H1 (cell line): ENCODE measurements at regions not wholly inside any gene's neighbourhood (a gene's known extent, or its start where the extent isn't known, plus 50 kb on each side); places are given as distances from the start of the nearest gene placed in this dataset.

Source experiments
- CTCF ChIA-PET: fragments of 300-600 bp; sonication (Branson Sonifier 250); formaldehyde crosslinking; loops from one replicate; lab custom pipeline; 2021; ENCODE audit not compliant: partially characterized antibody; lab: Charles Lee
- POLR2A ChIA-PET: fragments of 300-600 bp; sonication (Branson Sonifier 250); formaldehyde crosslinking; loops from one replicate; lab custom pipeline; 2021; ENCODE audit warnings: inconsistent platforms; ENCODE audit not compliant: partially characterized antibody; lab: Charles Lee
- DNase-seq, 2 experiments: peaks; one replicate each; pipeline versions ENCODE4 v3.0.0 to v3.0.0-alpha.2; 2010 to 2022; ENCODE audit warnings: low spot score in 2 of 2, low read depth in 1 of 2, mixed read lengths in 1 of 2
- FAIRE-seq: peaks from 2 replicates; lab custom pipeline; 2011; peaks lifted over from hg19 to GRCh38; lab: Jason Lieb, UNC
- H2AFZ ChIP-seq: 2 replicates; pipeline ENCODE4 v1.8.1; 2012; ENCODE audit warnings: low read length, inconsistent platforms
- H2AK5ac ChIP-seq: 2 replicates; pipeline ENCODE4 v1.6.1; 2013; ENCODE audit warnings: low read depth, low read length
- H2BK120ac ChIP-seq: replicated peaks from 2 replicates; pipeline ENCODE3; 2013; ENCODE audit warnings: low read depth, low read length, inconsistent platforms
- H2BK12ac ChIP-seq: 2 replicates; pipeline ENCODE4 v1.6.1; 2013; ENCODE audit warnings: low read depth, low read length
- H2BK15ac ChIP-seq: 2 replicates; pipeline ENCODE4 v1.6.1; 2013; ENCODE audit warnings: low read length
- H2BK20ac ChIP-seq: 2 replicates; pipeline ENCODE4 v1.6.1; 2013; ENCODE audit warnings: low read length
- H2BK5ac ChIP-seq: 2 replicates; pipeline ENCODE4 v1.6.1; 2013; ENCODE audit warnings: low read depth, low read length
- H3K14ac ChIP-seq: 2 replicates; pipeline ENCODE4 v1.6.1; 2013; ENCODE audit warnings: inconsistent platforms; ENCODE audit not compliant: insufficient read length
- H3K18ac ChIP-seq: 2 replicates; pipeline ENCODE4 v1.6.1; 2013; ENCODE audit warnings: low read length; ENCODE audit errors: extremely low read depth
- H3K23ac ChIP-seq: 2 replicates; pipeline ENCODE4 v1.6.1; 2013; ENCODE audit warnings: inconsistent platforms; ENCODE audit not compliant: insufficient read length
- H3K23me2 ChIP-seq: 2 replicates; pipeline ENCODE4 v1.6.1; 2013; ENCODE audit warnings: low read depth, low read length
- H3K27ac ChIP-seq: 2 replicates; pipeline ENCODE4 v1.6.1; 2011; ENCODE audit warnings: low read depth, low read length, inconsistent platforms
- H3K27me3 ChIP-seq, 4 experiments: replicated peaks in 1 of 4; 1 replicate in 1 of 4; 2 replicates in 3 of 4; pipeline versions ENCODE4 v1.6.1 to v1.8.1; 2011 to 2013; ENCODE audit warnings: low read length in 3 of 4, mild to moderate bottlenecking in 3 of 4, inconsistent platforms in 2 of 4, mixed read lengths in 2 of 4, moderate library complexity in 1 of 4; ENCODE audit not compliant: control insufficient read depth in 3 of 4, insufficient read depth in 3 of 4; ENCODE audit errors: extremely low read depth in 1 of 4
- H3K36me3 ChIP-seq, 4 experiments: 2 replicates each; pipeline versions ENCODE4 v1.6.1 to v1.8.1; 2011 to 2013; ENCODE audit warnings: mild to moderate bottlenecking in 4 of 4, low read length in 3 of 4, moderate library complexity in 2 of 4, control low read depth in 1 of 4, inconsistent platforms in 1 of 4; ENCODE audit not compliant: insufficient read depth in 4 of 4, control insufficient read depth in 2 of 4
- H3K4ac ChIP-seq: replicated peaks from 2 replicates; pipeline ENCODE3; 2013; ENCODE audit warnings: low read length, low read depth, mixed read lengths, inconsistent platforms; ENCODE audit not compliant: insufficient read length
- H3K4me1 ChIP-seq, 4 experiments: replicated peaks in 1 of 4; 1 replicate in 1 of 4; 2 replicates in 3 of 4; pipeline versions ENCODE4 v1.6.1 to v1.8.1; 2011 to 2013; ENCODE audit warnings: low read length in 3 of 4, inconsistent platforms in 2 of 4, mixed read lengths in 1 of 4; ENCODE audit not compliant: insufficient read depth in 4 of 4, control insufficient read depth in 3 of 4
- H3K4me2 ChIP-seq, 2 experiments: 2 replicates each; pipeline versions ENCODE4 v1.6.1 to v1.8.1; 2011 to 2013; ENCODE audit warnings: low read depth in 2 of 2, low read length in 2 of 2, control low read depth in 1 of 2, inconsistent platforms in 1 of 2, mild to moderate bottlenecking in 1 of 2; ENCODE audit not compliant: insufficient read depth in 1 of 2
- H3K4me3 ChIP-seq, 4 experiments: fragments of 200-600, 300-600 bp in 1 of 4; sonication (generic), shearing (Covaris generic), sonication (Bioruptor Twin) in 1 of 4; 2 replicates each; pipeline versions ENCODE4 v1.5.1 to v1.8.1; 2011 to 2016; ENCODE audit warnings: low read length in 4 of 4, low read depth in 3 of 4, control low read depth in 2 of 4, inconsistent platforms in 2 of 4, mild to moderate bottlenecking in 2 of 4, mixed read lengths in 1 of 4, moderate library complexity in 1 of 4; ENCODE audit not compliant: insufficient read depth in 2 of 4; ENCODE audit errors: extremely low read depth in 1 of 4
- H3K56ac ChIP-seq: replicated peaks from 2 replicates; pipeline ENCODE3; 2013; ENCODE audit warnings: low read depth, mild to moderate bottlenecking, mixed read lengths, low read length, inconsistent platforms; ENCODE audit not compliant: insufficient read length
- H3K79me1 ChIP-seq: 2 replicates; pipeline ENCODE4 v1.6.1; 2013; ENCODE audit warnings: low read depth, low read length, control low read depth
- H3K79me2 ChIP-seq, 2 experiments: 2 replicates each; pipeline versions ENCODE4 v1.6.1 to v1.8.1; 2012 to 2013; ENCODE audit warnings: low read length in 2 of 2, mild to moderate bottlenecking in 2 of 2, inconsistent platforms in 1 of 2; ENCODE audit not compliant: insufficient read depth in 2 of 2, control insufficient read depth in 1 of 2
- H3K9ac ChIP-seq, 4 experiments: replicated peaks in 1 of 4; 1 replicate in 1 of 4; 2 replicates in 3 of 4; pipeline versions ENCODE4 v1.6.1 to v1.8.1; 2011 to 2013; ENCODE audit warnings: low read depth in 3 of 4, low read length in 3 of 4, control low read depth in 2 of 4, mild to moderate bottlenecking in 2 of 4, moderate library complexity in 2 of 4, inconsistent platforms in 1 of 4; ENCODE audit errors: extremely low read depth in 1 of 4
- H3K9me3 ChIP-seq, 2 experiments: 2 replicates each; pipeline versions ENCODE4 v1.6.1 to v1.8.1; 2012 to 2013; ENCODE audit warnings: mild to moderate bottlenecking in 2 of 2, moderate library complexity in 2 of 2, control low read depth in 1 of 2, inconsistent platforms in 1 of 2, low read depth in 1 of 2, low read length in 1 of 2, mixed read lengths in 1 of 2; ENCODE audit not compliant: insufficient read depth in 2 of 2
- H4K20me1 ChIP-seq, 2 experiments: replicated peaks in 1 of 2; 2 replicates each; pipeline versions ENCODE3 to v1.8.1; 2011 to 2013; ENCODE audit warnings: inconsistent platforms in 2 of 2, low read length in 2 of 2, mild to moderate bottlenecking in 1 of 2; ENCODE audit not compliant: insufficient read depth in 2 of 2, control insufficient read depth in 1 of 2
- H4K5ac ChIP-seq: 2 replicates; pipeline ENCODE4 v1.6.1; 2013; ENCODE audit warnings: low read length, low read depth, mixed read lengths, inconsistent platforms; ENCODE audit not compliant: insufficient read length
- H4K8ac ChIP-seq: 2 replicates; pipeline ENCODE4 v1.8.0; 2013; ENCODE audit warnings: mild to moderate bottlenecking, moderate library complexity, low read length, inconsistent platforms; ENCODE audit not compliant: insufficient read depth; ENCODE audit errors: extremely low read depth
- H4K91ac ChIP-seq: replicated peaks from 2 replicates; pipeline ENCODE3; 2013; ENCODE audit warnings: low read length, mixed read lengths, inconsistent platforms; ENCODE audit not compliant: insufficient read length
- CTBP2 ChIP-seq: IDR thresholded peaks from 2 replicates; pipeline ENCODE4 v1.7.0; 2011; ENCODE audit warnings: borderline replicate concordance, mild to moderate bottlenecking, moderate library complexity, mixed read lengths, low read length; ENCODE audit not compliant: insufficient read depth, insufficient read length
- HDAC6 ChIP-seq: IDR thresholded peaks from one replicate; pipeline ENCODE4 v1.7.1; 2012; ENCODE audit warnings: low read depth, mild to moderate bottlenecking, inconsistent platforms, low read length, moderate library complexity
- SIN3A ChIP-seq, 2 experiments: IDR thresholded peaks in 1 of 2; conservative IDR thresholded peaks in 1 of 2; 2 replicates each; pipeline ENCODE4 v1.6.1; 2011 to 2012; ENCODE audit warnings: low read length in 2 of 2, improper control_type of control experiment in 1 of 2, low read depth in 1 of 2, mild to moderate bottlenecking in 1 of 2
- TBP ChIP-seq: IDR thresholded peaks from 2 replicates; pipeline ENCODE4 v1.6.1; 2011; ENCODE audit warnings: low read depth, low read length, improper control_type of control experiment
- WGBS, 2 experiments: shearing (Covaris generic) in 1 of 2; methylation state at CpG; one replicate each; pipeline versions ENCODE4 v1.1.6 to v1.1.7; 2013 to 2015; ENCODE audit warnings: low lambda C conversion rate in 2 of 2, mixed read lengths in 2 of 2, inconsistent platforms in 1 of 2, low coverage in 1 of 2, missing lambda C conversion rate in 1 of 2; ENCODE audit not compliant: insufficient replicate concordance in 2 of 2, insufficient coverage in 1 of 2, insufficient read length in 1 of 2; ENCODE audit errors: extremely low coverage in 1 of 2, missing lambda C conversion rate in 1 of 2; 5-methylcytosine and 5-hydroxymethylcytosine counted together

DNA sequence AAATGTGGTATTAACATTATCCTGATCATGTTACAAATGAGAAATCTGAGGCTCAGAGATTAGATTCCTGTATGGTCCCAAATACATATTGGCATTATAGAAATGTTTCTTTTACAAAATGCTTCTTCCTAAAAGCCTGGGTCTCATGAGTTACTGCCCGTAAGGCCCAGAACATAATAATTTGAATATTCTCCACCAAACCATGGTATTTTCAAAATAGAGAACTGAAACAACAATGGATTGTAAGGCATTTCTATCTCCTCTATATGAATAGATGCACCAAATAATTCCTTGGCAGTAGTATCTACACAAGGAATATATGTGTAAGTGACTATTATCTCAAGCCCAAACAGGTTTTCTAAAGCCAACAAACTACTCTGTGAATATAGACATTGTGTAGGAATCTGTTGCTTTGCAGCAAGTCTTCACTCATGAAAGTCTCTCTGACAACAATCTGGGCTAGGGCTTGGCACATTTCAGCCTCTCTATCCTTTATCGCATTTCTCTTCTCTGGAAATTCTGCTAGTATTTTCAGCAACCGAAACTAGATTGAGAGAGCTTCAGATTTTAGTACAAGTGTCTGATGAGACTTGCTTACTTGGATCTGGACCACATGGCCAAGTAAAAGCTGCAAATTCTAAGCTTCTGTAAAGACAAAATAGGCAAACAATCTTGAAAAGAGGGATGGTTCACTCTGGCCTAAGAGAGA lies 112.8 kb upstream of the ARHGAP20 start:
- no peak overlapping the region for H2BK120ac ChIP-seq
- no peaks in the 10 kb centered on the region for H4K20me1 ChIP-seq
- no peak overlapping the region for H3K9ac ChIP-seq
- H2AFZ ChIP-seq, result no peak overlapping the region
- no peaks in the 10 kb centered on the region for H3K79me1 ChIP-seq
- H3K4me2 ChIP-seq, result no peak overlapping the region
- no peaks in the 10 kb centered on the region for H3K9me3 ChIP-seq
- no peak overlapping the region for H3K4me3 ChIP-seq
- no peak overlapping the region for H3K14ac ChIP-seq
- no peak overlapping the region for H3K18ac ChIP-seq
- 95% methylated on average over 3 of the region's 3 CpGs; no CpG with 5 or more reads in 1 of the 2 experiments for WGBS, 2 experiments
- no peak overlapping the region for H2AK5ac ChIP-seq
- H2BK5ac ChIP-seq, result no peak overlapping the region
- no peak overlapping the region for H3K56ac ChIP-seq
- H3K36me3 ChIP-seq, result no peaks in the 10 kb centered on the region
- ChIA-PET CTCF (interaction anchor here (0.7 kb wide), 1 partner anchor 500 kb away, joined by 4 read pairs; no protein-coding TSS in a partner anchor), POLR2A (no interaction called here)
- no peak overlapping the region for H3K23ac ChIP-seq
- TF ChIP-seq SIN3A (conservative IDR thresholded peaks at IDR 0.05 in 1 of 2, IDR thresholded peaks at IDR 0.05 in 1 of 2; ENCODE audit: low read depth in 1 of 2, low read length in 2 of 2) (no peak), CTBP2 (no peak), HDAC6 (no peak), TBP (no peak)
- H2BK20ac ChIP-seq, result no peak overlapping the region
- no peak overlapping the region for H3K27ac ChIP-seq
- H2BK12ac ChIP-seq, result no peak overlapping the region
- H3K23me2 ChIP-seq, result no peaks in the 10 kb centered on the region; the same call in 1 of the 2 replicates
- no peaks in the 10 kb centered on the region for H3K79me2 ChIP-seq
- FAIRE-seq (no peak), DNase-seq (no peak)
- no peak overlapping the region for H4K91ac ChIP-seq
- H2BK15ac ChIP-seq, result no peak overlapping the region
- H3K4me1 ChIP-seq, result no peaks in the 10 kb centered on the region
- H4K5ac ChIP-seq, result no peak overlapping the region
- no peak overlapping the region for H3K4ac ChIP-seq
- no peaks in the 10 kb centered on the region for H3K27me3 ChIP-seq
- no peak overlapping the region for H4K8ac ChIP-seq
